Glutamatergic neuron (in vitro differentiated cells): ENCODE measurements at regions not wholly inside any gene's neighbourhood (a gene's known extent, or its start where the extent isn't known, plus 50 kb on each side); places are given as distances from the start of the nearest gene placed in this dataset.

Experiments
- DNase-seq: peaks from one replicate; pipeline ENCODE4 v3.0.0; 2022
- H3K27ac Mint-ChIP-seq: one replicate; pipeline ENCODE4 v1.8.0; 2020; ENCODE audit warnings: mild to moderate bottlenecking, mixed read lengths, inconsistent platforms; ENCODE audit not compliant: unreplicated experiment
- H3K27me3 Mint-ChIP-seq: one replicate; pipeline ENCODE4 v1.8.0; 2020; ENCODE audit warnings: mild to moderate bottlenecking, moderate library complexity, mixed read lengths, inconsistent platforms; ENCODE audit not compliant: unreplicated experiment
- H3K36me3 Mint-ChIP-seq: one replicate; pipeline ENCODE4 v1.8.0; 2020; ENCODE audit warnings: mild to moderate bottlenecking, mixed read lengths, inconsistent platforms; ENCODE audit not compliant: unreplicated experiment
- H3K4me1 Mint-ChIP-seq: one replicate; pipeline ENCODE4 v1.8.0; 2020; ENCODE audit warnings: mild to moderate bottlenecking, low read depth, mixed read lengths, inconsistent platforms; ENCODE audit not compliant: unreplicated experiment
- H3K4me3 Mint-ChIP-seq: one replicate; pipeline ENCODE4 v1.8.0; 2020; ENCODE audit warnings: mild to moderate bottlenecking, mixed read lengths, inconsistent platforms; ENCODE audit not compliant: unreplicated experiment
- H3K9me3 Mint-ChIP-seq: one replicate; pipeline ENCODE4 v1.8.0; 2020; ENCODE audit warnings: mild to moderate bottlenecking, moderate library complexity, mixed read lengths, inconsistent platforms; ENCODE audit not compliant: unreplicated experiment
- CTCF ChIP-seq: fragments of 200-600 bp; sonication (generic); IDR thresholded peaks from one replicate; pipeline ENCODE4 v1.5.0; 2021; ENCODE audit not compliant: partially characterized antibody, unreplicated experiment

GRCh38 chr9:19988281-19988680, 199.4 kb upstream of the SLC24A2 start:
- no peak for DNase-seq
- H3K4me1 Mint-ChIP-seq: no peaks in the 10 kb centered on the region
- no peak overlapping the region for H3K27ac Mint-ChIP-seq
- no peaks in the 10 kb centered on the region for H3K9me3 Mint-ChIP-seq
- no peak for TF ChIP-seq CTCF
- no peak overlapping the region for H3K4me3 Mint-ChIP-seq
- H3K27me3 Mint-ChIP-seq: no peaks in the 10 kb centered on the region
- H3K36me3 Mint-ChIP-seq: no peaks in the 10 kb centered on the region

- H3K27me3 Mint-ChIP-seq: no peaks in the 10 kb centered on the region
- peaks cover 1% of the 10 kb centered on the region for H3K9me3 Mint-ChIP-seq
- no peaks in the 10 kb centered on the region for H3K36me3 Mint-ChIP-seq
- H3K4me3 Mint-ChIP-seq: no peak overlapping the region
- no peaks in the 10 kb centered on the region for H3K4me1 Mint-ChIP-seq
- H3K27ac Mint-ChIP-seq: no peak overlapping the region
- TF ChIP-seq CTCF: no peak
- DNase-seq: no peak
Observed at GRCh38 chr9:19985081-19985480, 196.2 kb upstream of the SLC24A2 start.

DNA sequence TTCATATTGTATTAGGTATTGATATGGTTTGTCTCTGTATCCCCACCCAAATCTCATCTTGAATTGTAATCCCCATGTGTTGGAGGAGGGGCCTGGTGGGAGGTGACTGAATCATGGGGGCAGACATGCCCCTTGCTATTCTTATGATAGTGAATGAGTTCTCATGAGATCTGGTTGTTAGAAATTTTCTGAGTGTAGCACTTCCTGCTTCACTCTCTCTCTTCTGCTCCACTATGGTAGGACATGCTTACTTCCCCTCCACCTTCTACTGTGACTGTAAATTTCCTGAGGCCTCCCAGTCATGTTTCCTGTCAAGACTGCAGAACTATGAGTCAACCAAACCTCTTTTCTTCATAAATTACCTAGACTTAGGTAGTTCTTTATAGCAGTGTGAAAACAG, 187.4 kb upstream of the SLC24A2 start:
- no peaks in the 10 kb centered on the region for H3K36me3 Mint-ChIP-seq
- no peak for TF ChIP-seq CTCF
- no peaks in the 10 kb centered on the region for H3K4me1 Mint-ChIP-seq
- H3K4me3 Mint-ChIP-seq: no peak overlapping the region
- no peak for DNase-seq
- no peaks in the 10 kb centered on the region for H3K27me3 Mint-ChIP-seq
- H3K27ac Mint-ChIP-seq: no peak overlapping the region
- H3K9me3 Mint-ChIP-seq: peaks cover 1% of the 10 kb centered on the region

DNA sequence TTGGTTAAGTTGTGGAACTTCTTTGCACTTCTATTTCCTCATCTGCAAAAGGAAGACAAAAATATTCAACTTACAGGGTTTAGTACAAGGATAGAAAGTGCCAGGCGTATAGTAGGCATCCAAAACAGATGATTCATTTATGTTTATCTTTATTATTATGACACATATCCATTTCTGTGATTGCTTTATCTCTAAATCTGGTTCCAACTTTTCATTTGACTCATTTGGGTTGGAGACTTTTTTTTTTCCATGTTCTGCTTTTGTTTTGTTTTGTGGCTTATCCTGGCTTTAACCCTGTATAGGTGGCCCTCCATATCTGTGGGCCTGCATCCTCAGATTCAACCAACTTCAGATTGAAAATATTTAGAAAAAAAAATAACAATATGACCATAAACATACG, 186.7 kb upstream of the SLC24A2 start:
- no peak overlapping the region for H3K27ac Mint-ChIP-seq
- TF ChIP-seq CTCF: no peak

DNA sequence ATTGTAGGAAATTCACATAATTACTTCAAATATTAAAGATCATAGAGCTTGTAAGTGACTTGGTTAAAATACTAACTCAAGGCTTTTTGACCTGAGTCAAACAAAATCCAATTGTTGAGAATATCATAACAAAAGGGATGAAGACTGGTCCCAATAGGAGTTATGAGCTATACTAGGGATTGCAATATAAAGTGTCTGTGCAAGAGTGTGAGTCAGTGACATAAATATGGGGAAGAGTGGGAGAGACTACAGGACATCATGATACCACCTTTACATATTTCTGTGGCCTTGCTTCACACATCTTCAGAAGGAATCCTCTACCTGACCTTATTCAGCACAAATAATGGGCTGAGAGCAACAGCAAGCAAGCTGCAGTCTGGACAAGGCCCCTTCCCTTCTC, 180.9 kb upstream of the SLC24A2 start:
- H3K4me1 Mint-ChIP-seq: peaks cover 10% of the 10 kb centered on the region
- no peak overlapping the region for H3K27ac Mint-ChIP-seq
- TF ChIP-seq CTCF: no peak
- H3K4me3 Mint-ChIP-seq: no peak overlapping the region
- no peaks in the 10 kb centered on the region for H3K27me3 Mint-ChIP-seq
- H3K36me3 Mint-ChIP-seq: peaks cover 3% of the 10 kb centered on the region
- DNase-seq: no peak
- H3K9me3 Mint-ChIP-seq: no peaks in the 10 kb centered on the region

More for the DNA sequence above, 186.7 kb upstream of the SLC24A2 start:
- H3K4me1 Mint-ChIP-seq: no peaks in the 10 kb centered on the region
- H3K9me3 Mint-ChIP-seq: peaks cover 1% of the 10 kb centered on the region
- H3K4me3 Mint-ChIP-seq: no peak overlapping the region
- DNase-seq: no peak
- no peaks in the 10 kb centered on the region for H3K36me3 Mint-ChIP-seq
- H3K27me3 Mint-ChIP-seq: no peaks in the 10 kb centered on the region
